ENCODE measurements at regions not wholly inside any gene's neighbourhood (a gene's known extent, or its start where the extent isn't known, plus 50 kb on each side); places are given as distances from the start of the nearest gene placed in this dataset.

- no peak for FAIRE-seq
- Histone ChIP-seq H3K79me2 (ENCODE audit: control insufficient read depth, insufficient read depth, low read length) (no peaks in the 10 kb centered on the region), H3K9ac (replicated peaks; ENCODE audit: extremely low read depth, insufficient read depth, low read length) (no peak overlapping the region), H2AFZ (ENCODE audit: low read depth, low read length) (no peak overlapping the region), H3K4me1 (ENCODE audit: control insufficient read depth, extremely low read depth, insufficient read depth, low read length) (no peaks in the 10 kb centered on the region), H3K4me2 (ENCODE audit: insufficient read depth, low read length) (no peak overlapping the region), H3K4me3 (replicated peaks in 1 of 3; ENCODE audit: insufficient read depth in 1 of 3, low read depth in 1 of 3, low read length in 3 of 3) (no peak overlapping the region), H4K20me1 (replicated peaks; ENCODE audit: control insufficient read depth, extremely low read depth, insufficient read depth, low read length) (no peaks in the 10 kb centered on the region), H3K9me1 (replicated peaks; ENCODE audit: control insufficient read depth, extremely low read depth, insufficient read depth, low read length) (no peaks in the 10 kb centered on the region), H3K36me3 (ENCODE audit: control insufficient read depth in 2 of 2, extremely low read depth in 1 of 2, insufficient read depth in 2 of 2, low read length in 2 of 2) (no peaks in the 10 kb centered on the region), H3K27ac (ENCODE audit: insufficient read depth, low read depth, low read length) (no peak overlapping the region), H3K27me3 (ENCODE audit: control insufficient read depth in 2 of 2, insufficient read depth in 2 of 2, low read length in 2 of 2) (no peaks in the 10 kb centered on the region), H3K9me3 (replicated peaks; ENCODE audit: control insufficient read depth, insufficient read depth, low read length) (no peaks in the 10 kb centered on the region)
- intact Hi-C loops (cut with micrococcal nuclease) (no loop called here), dilution Hi-C loops (cut with MboI; ENCODE audit: extremely low pct_ligation_motif_present, low sequenced_read_pairs) (no loop called here)
- no TSS peak for BruUV-seq (replicated peaks)
- no peak for DNase-seq (ENCODE audit: low read depth, low spot score)
- ChIA-PET CTCF (no interaction called here), POLR2A (no interaction called here)
- TF ChIP-seq GATA2 (IDR thresholded peaks at IDR 0.05; ENCODE audit: insufficient read depth, insufficient read length, low read depth, low read length): no peak
- no peak for TF ChIP-seq EZH2 (IDR thresholded peaks at IDR 0.05; ENCODE audit: borderline replicate concordance, low read depth, low read length, severe bottlenecking)
- no peak for TF ChIP-seq JUN (IDR thresholded peaks at IDR 0.05; ENCODE audit: borderline replicate concordance, insufficient read depth, insufficient read length, low read depth)
- no peak for TF ChIP-seq FOS (IDR thresholded peaks at IDR 0.05; ENCODE audit: borderline replicate concordance, insufficient read depth, low read length)
- TF ChIP-seq MYC (IDR thresholded peaks at IDR 0.05; ENCODE audit: low read depth, low read length): no peak
- no peak for TF ChIP-seq CTCF (IDR thresholded peaks at IDR 0.05; ENCODE audit: extremely low read depth in 1 of 2, insufficient read depth in 1 of 2, low read depth in 1 of 2, low read length in 2 of 2)
- TF ChIP-seq POLR2A (IDR thresholded peaks at IDR 0.05; ENCODE audit: low read depth, low read length): no peak
- TF ChIP-seq POLR2AphosphoS5 (IDR thresholded peaks at IDR 0.05; ENCODE audit: insufficient read depth, low read depth, low read length): no peak
- no peak for TF ChIP-seq MAX (IDR thresholded peaks at IDR 0.05; ENCODE audit: insufficient read depth, insufficient read length)
Observed at GRCh38 chr11:106514706-106515105, 437.2 kb downstream of the AASDHPPT start.

All from endothelial cell of umbilical vein (primary cell).